Urinary bladder (tissue), 3 donors: ENCODE measurements at regions not wholly inside any gene's neighbourhood (a gene's known extent, or its start where the extent isn't known, plus 50 kb on each side); places are given as distances from the start of the nearest gene placed in this dataset.

Experiments used
- DNase-seq: peaks from one replicate; pipeline ENCODE4 v3.0.0-alpha.2; 2015; ENCODE audit errors: extremely low spot score
- H3K27ac ChIP-seq: one replicate; pipeline ENCODE4 v1.5.1; 2013; ENCODE audit warnings: low read depth, mild to moderate bottlenecking, moderate library complexity
- H3K36me3 ChIP-seq: one replicate; pipeline ENCODE4 v1.6.1; 2013; ENCODE audit warnings: mild to moderate bottlenecking, moderate library complexity; ENCODE audit not compliant: insufficient read depth
- H3K4me1 ChIP-seq: one replicate; pipeline ENCODE4 v1.6.1; 2013; ENCODE audit warnings: mild to moderate bottlenecking, moderate library complexity; ENCODE audit not compliant: insufficient read depth
- H3K4me3 ChIP-seq: one replicate; pipeline ENCODE4 v1.5.1; 2013; ENCODE audit warnings: low read depth, low read length
- WGBS: extraction: QIAGEN DNeasy Blood & Tissue Kit; methylation state at CpG from one replicate; pipeline ENCODE4 v1.1.7; 2013; 5-methylcytosine and 5-hydroxymethylcytosine counted together
- donor health status: healthy with polysubstance abuse.
- donor health status: healthy.

- 72% methylated on average over 5 of the region's 5 CpGs for WGBS
- DNase-seq = no peak
These were observed 102.0 kb upstream of the ADAMTS18 start for GRCh38 chr16:77536809-77537208.

GRCh38 chr16:77539421-77540034, 104.7 kb upstream of the ADAMTS18 start:
- no peak overlapping the region for H3K27ac ChIP-seq
- DNase-seq = no peak
- 53% methylated on average over 3 of the region's 3 CpGs for WGBS
- no peaks in the 10 kb centered on the region for H3K4me1 ChIP-seq
- no peak overlapping the region for H3K4me3 ChIP-seq
- no peaks in the 10 kb centered on the region for H3K36me3 ChIP-seq

More at GRCh38 chr16:77536809-77537208, 102.0 kb upstream of the ADAMTS18 start:
- Histone ChIP-seq H3K4me1 (no peaks in the 10 kb centered on the region), H3K4me3 (no peak overlapping the region), H3K36me3 (no peaks in the 10 kb centered on the region), H3K27ac (no peak overlapping the region)

- DNase-seq = no peak
- no peak overlapping the region for H3K27ac ChIP-seq
- 41% methylated on average over 2 of the region's 2 CpGs for WGBS
- H3K4me3 ChIP-seq = no peak overlapping the region
- no peaks in the 10 kb centered on the region for H3K36me3 ChIP-seq
- no peaks in the 10 kb centered on the region for H3K4me1 ChIP-seq
These were observed 105.8 kb upstream of the ADAMTS18 start for GRCh38 chr16:77540646-77541045.

GRCh38 chr16:77541165-77541564, 106.3 kb upstream of the ADAMTS18 start:
- Histone ChIP-seq H3K27ac (no peak overlapping the region), H3K4me1 (no peaks in the 10 kb centered on the region), H3K36me3 (no peaks in the 10 kb centered on the region), H3K4me3 (no peak overlapping the region)
- WGBS = 52% methylated on average over 3 of the region's 3 CpGs
- DNase-seq = no peak

GRCh38 chr16:77548151-77548550, 113.3 kb upstream of the ADAMTS18 start:
- Histone ChIP-seq H3K4me3 (no peak overlapping the region), H3K4me1 (no peaks in the 10 kb centered on the region), H3K36me3 (no peaks in the 10 kb centered on the region), H3K27ac (no peak overlapping the region)
- no peak for DNase-seq
- WGBS = 79% methylated on average over 4 of the region's 4 CpGs

GRCh38 chr16:77548766-77549165, 113.9 kb upstream of the ADAMTS18 start:
- Histone ChIP-seq H3K4me3 (no peak overlapping the region), H3K27ac (no peak overlapping the region), H3K36me3 (no peaks in the 10 kb centered on the region), H3K4me1 (no peaks in the 10 kb centered on the region)
- no peak for DNase-seq
- 57% methylated on average over 2 of the region's 2 CpGs for WGBS

GRCh38 chr16:77549876-77550275, 115.0 kb upstream of the ADAMTS18 start:
- Histone ChIP-seq H3K36me3 (no peaks in the 10 kb centered on the region), H3K27ac (no peak overlapping the region), H3K4me1 (no peaks in the 10 kb centered on the region), H3K4me3 (no peak overlapping the region)
- no peak for DNase-seq
- WGBS = 85% methylated on average over 7 of the region's 7 CpGs

GRCh38 chr16:77551357-77551756, 116.5 kb upstream of the ADAMTS18 start:
- 84% methylated on average over 2 of the region's 2 CpGs for WGBS
- DNase-seq = no peak

GRCh38 chr16:77553130-77553529, 118.3 kb upstream of the ADAMTS18 start:
- DNase-seq = no peak
- H3K4me1 ChIP-seq = no peaks in the 10 kb centered on the region
- H3K36me3 ChIP-seq = no peaks in the 10 kb centered on the region
- no peak overlapping the region for H3K4me3 ChIP-seq
- no peak overlapping the region for H3K27ac ChIP-seq
- WGBS = 70% methylated on average over 9 of the region's 9 CpGs

More at GRCh38 chr16:77551357-77551756, 116.5 kb upstream of the ADAMTS18 start:
- Histone ChIP-seq H3K36me3 (no peaks in the 10 kb centered on the region), H3K4me1 (no peaks in the 10 kb centered on the region), H3K27ac (no peak overlapping the region), H3K4me3 (no peak overlapping the region)

- DNase-seq = no peak
- Histone ChIP-seq H3K4me3 (no peak overlapping the region), H3K27ac (no peak overlapping the region), H3K36me3 (no peaks in the 10 kb centered on the region), H3K4me1 (no peaks in the 10 kb centered on the region)
- WGBS = 86% methylated on average over 1 of the region's 1 CpG
These were observed 120.3 kb upstream of the ADAMTS18 start for GRCh38 chr16:77555126-77555525.

- 31% methylated on average over 12 of the region's 12 CpGs for WGBS
- no peak for DNase-seq
These were observed 121.0 kb upstream of the ADAMTS18 start for GRCh38 chr16:77555791-77556190.

GRCh38 chr16:77556201-77556873, 121.5 kb upstream of the ADAMTS18 start:
- Histone ChIP-seq H3K4me3 (no peak overlapping the region), H3K4me1 (no peaks in the 10 kb centered on the region), H3K27ac (no peak overlapping the region), H3K36me3 (no peaks in the 10 kb centered on the region)
- 51% methylated on average over 10 of the region's 10 CpGs for WGBS
- no peak for DNase-seq

More at GRCh38 chr16:77555791-77556190, 121.0 kb upstream of the ADAMTS18 start:
- Histone ChIP-seq H3K4me3 (no peak overlapping the region), H3K4me1 (no peaks in the 10 kb centered on the region), H3K36me3 (no peaks in the 10 kb centered on the region), H3K27ac (no peak overlapping the region)

GRCh38 chr16:77557385-77557784, 122.6 kb upstream of the ADAMTS18 start:
- WGBS = 60% methylated on average over 2 of the region's 2 CpGs
- no peak for DNase-seq
- Histone ChIP-seq H3K27ac (no peak overlapping the region), H3K4me3 (no peak overlapping the region), H3K36me3 (no peaks in the 10 kb centered on the region), H3K4me1 (no peaks in the 10 kb centered on the region)

GRCh38 chr16:77558786-77559185, 124.0 kb upstream of the ADAMTS18 start:
- whole genome bisulfite sequencing = 72% methylated on average over 2 of the region's 2 CpGs
- DNase-seq = no peak
- Histone ChIP-seq H3K4me1 (no peaks in the 10 kb centered on the region), H3K4me3 (no peak overlapping the region), H3K27ac (no peak overlapping the region), H3K36me3 (no peaks in the 10 kb centered on the region)
